ENCODE measurements at regions not wholly inside any gene's neighbourhood (a gene's known extent, or its start where the extent isn't known, plus 50 kb on each side); places are given as distances from the start of the nearest gene placed in this dataset.
A peak's percentile ranks its signal among the peaks of the same experiment; 100 is the strongest.
"Not testable (repeated sequence)": the region's sequence is repeated elsewhere in the genome, so short reads cannot be mapped to it uniquely, and the experiment has no call there.

DNA sequence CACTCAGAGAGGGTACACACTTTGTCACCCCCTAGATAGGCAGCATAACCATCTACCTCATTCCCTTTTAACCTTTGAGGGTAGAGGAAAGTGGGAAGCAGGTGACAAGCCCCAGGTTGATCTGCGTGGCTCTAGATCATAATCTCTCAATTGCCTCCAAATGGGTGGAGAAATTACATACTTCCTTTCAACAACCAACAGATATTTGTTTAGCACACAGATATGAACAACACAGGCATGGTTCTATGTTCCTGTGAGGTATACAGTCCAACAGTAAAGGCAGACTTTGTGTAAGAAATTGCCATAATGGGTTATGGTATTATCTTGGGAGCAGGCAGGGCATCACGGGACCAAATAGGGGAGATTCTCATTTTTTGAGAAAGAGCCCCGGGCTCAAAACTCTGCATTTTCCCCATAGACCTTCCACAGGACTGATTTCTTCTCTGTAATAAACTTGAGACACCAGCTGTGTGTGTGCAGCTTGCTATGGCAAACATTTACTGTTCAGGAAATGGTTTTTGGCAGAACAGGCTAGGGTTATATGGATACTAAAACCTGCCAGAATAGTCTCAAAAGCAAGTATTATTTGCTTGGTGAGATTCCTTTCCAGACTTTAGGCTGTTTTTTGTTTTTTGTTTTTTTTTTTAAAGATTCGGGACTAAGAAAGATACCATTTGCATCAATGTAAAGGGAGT, 126.2 kb downstream of the CD164 start:
- Histone ChIP-seq H3K4me3 (peak overlapping the region; percentile 8; the same call in 1 of the 2 replicates), H3K27ac (peak overlapping the region; percentile 45), H3K9ac (ENCODE audit: insufficient read length) (no peak overlapping the region), H3K9me3 (ENCODE audit: low read depth, low read length) (no peaks in the 10 kb centered on the region), H3K36me3 (ENCODE audit: insufficient read depth, low read length) (no peaks in the 10 kb centered on the region)
- no peak for DNase-seq (ENCODE audit: low read depth, low spot score)
- TF ChIP-seq EZH2 (IDR thresholded peaks at IDR 0.05) (no peak), FOXP2 (optimal IDR thresholded peaks at IDR 0.05; ENCODE audit: control extremely low read depth, extremely low read length, insufficient read depth) (no peak), POLR2AphosphoS5 (IDR thresholded peaks at IDR 0.05; ENCODE audit: borderline replicate concordance, low read depth, low read length) (no peak)

DNA sequence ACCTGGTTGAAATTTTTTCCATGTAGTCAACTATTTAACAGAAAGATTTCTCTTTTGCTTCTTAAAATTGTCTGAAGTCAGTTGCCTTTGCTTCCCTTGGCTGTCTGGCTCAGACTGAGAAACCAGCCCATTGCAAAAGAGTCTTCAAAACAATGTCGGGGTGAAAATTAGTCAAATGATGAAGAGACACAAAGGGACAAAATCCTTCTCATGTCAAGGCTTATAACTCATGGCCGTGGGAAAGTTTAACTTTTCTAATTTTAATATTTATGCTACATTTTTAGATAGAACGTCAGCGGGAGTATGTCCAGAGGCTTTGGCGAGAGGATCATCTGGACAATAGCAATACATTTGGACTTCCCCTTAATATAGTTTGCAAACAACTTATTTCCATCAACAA, 127.2 kb downstream of the CD164 start:
- DNase-seq (ENCODE audit: low read depth, low spot score) = no peak
- no peak overlapping the region for H3K4me3 ChIP-seq
- no peaks in the 10 kb centered on the region for H3K36me3 ChIP-seq (ENCODE audit: insufficient read depth, low read length)
- no peak for TF ChIP-seq POLR2AphosphoS5 (IDR thresholded peaks at IDR 0.05; ENCODE audit: borderline replicate concordance, low read depth, low read length)
- TF ChIP-seq EZH2 (IDR thresholded peaks at IDR 0.05) = no peak
- no peak for TF ChIP-seq FOXP2 (optimal IDR thresholded peaks at IDR 0.05; ENCODE audit: control extremely low read depth, extremely low read length, insufficient read depth)
- H3K9ac ChIP-seq (ENCODE audit: insufficient read length) = no peak overlapping the region
- no peak overlapping the region for H3K27ac ChIP-seq
- H3K9me3 ChIP-seq (ENCODE audit: low read depth, low read length) = no peaks in the 10 kb centered on the region

DNA sequence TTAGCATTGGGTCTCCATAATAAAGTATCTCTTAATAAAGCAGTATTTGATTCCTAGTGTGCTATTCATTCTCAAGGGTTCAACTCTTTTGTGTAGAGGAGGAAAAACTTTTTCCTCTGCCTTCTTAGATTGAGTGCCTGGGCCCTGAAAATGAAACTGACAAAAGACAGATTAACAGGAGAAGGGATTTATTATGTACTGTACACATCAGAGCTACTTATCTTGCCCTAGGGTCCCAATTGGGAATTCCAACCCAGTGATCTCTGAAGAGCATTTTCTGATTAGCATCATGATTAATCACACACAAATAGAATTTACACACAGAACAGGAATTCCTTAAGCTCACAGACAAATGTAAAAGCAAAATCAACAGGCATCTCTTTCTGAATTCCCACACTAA, 128.9 kb downstream of the CD164 start:
- H3K9me3 ChIP-seq (ENCODE audit: low read depth, low read length) = no peaks in the 10 kb centered on the region
- H3K27ac ChIP-seq = no peak overlapping the region
- DNase-seq (ENCODE audit: low read depth, low spot score) = no peak
- no peak overlapping the region for H3K4me3 ChIP-seq
- H3K9ac ChIP-seq (ENCODE audit: insufficient read length) = no peak overlapping the region
- no peaks in the 10 kb centered on the region for H3K36me3 ChIP-seq (ENCODE audit: insufficient read depth, low read length)
- TF ChIP-seq FOXP2 (optimal IDR thresholded peaks at IDR 0.05; ENCODE audit: control extremely low read depth, extremely low read length, insufficient read depth) = no peak
- TF ChIP-seq EZH2 (IDR thresholded peaks at IDR 0.05) = no peak
- TF ChIP-seq POLR2AphosphoS5 (IDR thresholded peaks at IDR 0.05; ENCODE audit: borderline replicate concordance, low read depth, low read length) = no peak

DNA sequence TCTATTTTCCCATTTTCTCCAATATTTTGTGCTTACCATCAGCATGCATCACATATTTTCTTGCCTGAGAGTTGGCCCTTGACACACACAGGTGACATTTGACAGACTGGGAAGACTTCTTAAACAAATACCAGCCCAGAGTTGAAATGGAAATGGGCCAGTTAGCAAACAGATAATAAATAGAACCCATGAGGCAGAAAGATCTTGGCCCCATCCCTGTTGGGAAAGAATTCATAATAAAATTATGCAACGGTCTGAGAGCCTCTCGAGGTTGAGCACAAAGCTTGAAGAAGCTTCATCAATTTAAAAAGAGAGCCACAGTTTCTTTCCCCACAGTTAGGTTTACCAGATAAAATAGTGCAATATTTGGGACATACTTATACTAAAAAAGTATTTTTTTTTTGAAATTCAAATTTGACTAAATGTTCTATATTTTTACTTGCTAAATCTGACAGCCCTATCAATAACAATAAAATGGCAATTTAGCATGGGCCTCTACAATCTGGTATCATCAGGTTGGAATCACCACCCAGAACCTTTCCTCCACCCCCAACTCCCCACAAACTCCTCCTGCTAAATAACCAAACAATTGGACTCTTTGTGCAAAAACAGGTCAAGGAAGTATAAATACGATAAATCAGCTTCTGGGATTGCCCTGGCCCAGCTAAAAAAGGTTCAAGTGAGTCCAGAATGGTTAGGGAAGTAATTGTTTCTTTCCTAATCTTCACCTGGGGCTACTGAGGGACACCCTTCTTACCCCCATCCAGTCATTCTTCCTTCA, 129.8 kb downstream of the CD164 start:
- no peak overlapping the region for H3K4me3 ChIP-seq
- no peak for DNase-seq (ENCODE audit: low read depth, low spot score)
- H3K27ac ChIP-seq = no peak overlapping the region
- TF ChIP-seq EZH2 (IDR thresholded peaks at IDR 0.05) = no peak
- no peaks in the 10 kb centered on the region for H3K36me3 ChIP-seq (ENCODE audit: insufficient read depth, low read length)
- H3K9ac ChIP-seq (ENCODE audit: insufficient read length) = no peak overlapping the region
- no peaks in the 10 kb centered on the region for H3K9me3 ChIP-seq (ENCODE audit: low read depth, low read length)

DNA sequence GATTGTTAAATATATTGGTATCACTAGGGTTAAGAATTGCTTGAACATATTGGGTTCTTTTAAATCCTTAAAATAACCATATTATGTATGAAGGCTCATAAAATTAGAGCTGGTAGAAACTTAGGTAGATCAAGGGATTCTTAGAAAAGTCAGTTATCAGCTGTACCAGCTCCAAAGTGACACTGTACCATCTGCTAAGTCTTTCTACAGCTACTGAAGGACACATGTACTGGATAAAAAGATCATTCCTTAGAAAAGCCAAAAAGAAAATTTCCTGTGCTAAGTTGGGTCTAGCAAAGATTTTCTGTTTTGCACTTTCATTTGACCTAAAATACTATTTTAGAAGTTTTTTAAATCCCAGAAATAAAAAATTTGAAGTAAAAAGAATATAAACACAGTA, 130.4 kb downstream of the CD164 start:
- no peak overlapping the region for H3K9ac ChIP-seq (ENCODE audit: insufficient read length)
- TF ChIP-seq POLR2AphosphoS5 (IDR thresholded peaks at IDR 0.05; ENCODE audit: borderline replicate concordance, low read depth, low read length) (no peak), FOXP2 (optimal IDR thresholded peaks at IDR 0.05; ENCODE audit: control extremely low read depth, extremely low read length, insufficient read depth) (no peak), EZH2 (IDR thresholded peaks at IDR 0.05) (no peak)
- no peak overlapping the region for H3K4me3 ChIP-seq
- no peak overlapping the region for H3K27ac ChIP-seq
- H3K36me3 ChIP-seq (ENCODE audit: insufficient read depth, low read length) = no peaks in the 10 kb centered on the region
- H3K9me3 ChIP-seq (ENCODE audit: low read depth, low read length) = no peaks in the 10 kb centered on the region
- DNase-seq (ENCODE audit: low read depth, low spot score) = no peak

DNA sequence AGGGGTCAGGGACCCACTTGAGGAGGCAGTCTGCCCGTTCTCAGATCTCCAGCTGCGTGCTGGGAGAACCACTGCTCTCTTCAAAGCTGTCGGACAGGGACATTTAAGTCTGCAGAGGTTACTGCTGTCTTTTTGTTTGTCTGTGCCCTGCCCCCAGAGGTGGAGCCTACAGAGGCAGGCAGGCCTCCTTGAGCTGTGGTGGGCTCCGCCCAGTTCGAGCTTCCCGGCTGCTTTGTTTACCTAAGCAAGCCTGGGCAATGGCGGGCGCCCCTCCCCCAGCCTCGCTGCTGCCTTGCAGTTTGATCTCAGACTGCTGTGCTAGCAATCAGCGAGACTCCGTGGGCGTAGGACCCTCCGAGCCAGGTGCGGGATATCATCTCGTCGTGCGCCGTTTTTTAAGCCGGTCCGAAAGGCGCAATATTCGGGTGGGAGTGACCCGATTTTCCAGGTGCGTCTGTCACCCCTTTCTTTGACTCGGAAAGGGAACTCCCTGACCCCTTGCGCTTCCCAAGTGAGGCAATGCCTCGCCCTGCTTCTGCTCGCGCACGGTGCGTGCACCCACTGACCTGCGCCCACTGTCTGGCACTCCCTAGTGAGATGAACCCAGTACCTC, 131.6 kb downstream of the CD164 start:
- not testable (repeated sequence) for H3K36me3 ChIP-seq (ENCODE audit: insufficient read depth, low read length); DNase-seq (ENCODE audit: low read depth, low spot score); H3K9ac ChIP-seq (ENCODE audit: insufficient read length); H3K4me3 ChIP-seq; H3K9me3 ChIP-seq (ENCODE audit: low read depth, low read length); H3K27ac ChIP-seq

DNA sequence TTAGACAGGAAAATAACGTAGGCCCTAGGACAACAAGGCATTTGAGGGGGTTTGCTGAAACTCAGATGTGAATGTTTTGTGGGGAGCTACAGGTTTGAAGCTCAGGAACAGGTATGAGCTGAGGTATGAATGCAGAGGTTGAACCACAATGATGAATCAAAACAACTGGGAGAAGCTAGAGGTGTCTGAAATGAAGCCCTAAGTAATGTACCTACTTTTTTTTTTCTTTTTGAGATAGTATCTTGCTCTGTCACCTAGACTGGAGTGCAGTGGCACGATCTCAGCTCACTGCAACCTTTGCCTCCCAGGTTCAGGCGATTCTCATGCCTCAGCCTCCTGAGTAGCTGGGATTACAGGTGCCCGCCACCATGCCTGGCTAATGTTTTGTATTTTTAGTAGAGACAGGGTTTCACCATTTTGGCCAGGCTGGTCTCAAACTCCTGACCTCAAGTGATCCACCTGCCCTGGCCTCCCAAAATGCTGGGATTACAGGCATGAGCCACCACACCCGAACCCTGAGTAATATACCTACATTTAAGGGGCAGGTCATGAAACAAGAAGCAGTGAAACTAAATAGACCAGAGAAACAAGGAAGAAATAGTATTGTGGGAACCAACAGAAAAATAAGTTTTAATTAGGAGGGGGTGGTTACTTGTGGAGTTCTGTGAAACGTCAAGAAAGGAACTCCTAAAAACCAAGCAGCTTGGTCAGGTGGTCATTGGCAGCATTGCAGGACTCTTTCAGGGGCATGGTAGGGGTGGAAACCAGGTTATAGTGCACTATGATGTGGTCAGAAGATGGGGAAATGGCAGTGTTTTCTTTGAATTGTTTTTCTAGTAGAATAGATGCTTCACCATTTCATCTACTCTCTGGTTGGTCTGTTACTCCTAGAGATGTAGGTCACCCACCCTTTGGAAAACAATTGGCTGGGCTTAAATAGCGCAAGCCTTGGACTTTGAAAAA, 138.1 kb downstream of the CD164 start:
- DNase-seq (ENCODE audit: low read depth, low spot score) = no peak
- H3K27ac ChIP-seq = no peak overlapping the region
- TF ChIP-seq FOXP2 (optimal IDR thresholded peaks at IDR 0.05; ENCODE audit: control extremely low read depth, extremely low read length, insufficient read depth) (no peak), EZH2 (IDR thresholded peaks at IDR 0.05) (no peak), POLR2AphosphoS5 (IDR thresholded peaks at IDR 0.05; ENCODE audit: borderline replicate concordance, low read depth, low read length) (no peak)
- no peak overlapping the region for H3K4me3 ChIP-seq
- H3K36me3 ChIP-seq (ENCODE audit: insufficient read depth, low read length) = no peaks in the 10 kb centered on the region
- no peak overlapping the region for H3K9ac ChIP-seq (ENCODE audit: insufficient read length)
- H3K9me3 ChIP-seq (ENCODE audit: low read depth, low read length) = no peaks in the 10 kb centered on the region

DNA sequence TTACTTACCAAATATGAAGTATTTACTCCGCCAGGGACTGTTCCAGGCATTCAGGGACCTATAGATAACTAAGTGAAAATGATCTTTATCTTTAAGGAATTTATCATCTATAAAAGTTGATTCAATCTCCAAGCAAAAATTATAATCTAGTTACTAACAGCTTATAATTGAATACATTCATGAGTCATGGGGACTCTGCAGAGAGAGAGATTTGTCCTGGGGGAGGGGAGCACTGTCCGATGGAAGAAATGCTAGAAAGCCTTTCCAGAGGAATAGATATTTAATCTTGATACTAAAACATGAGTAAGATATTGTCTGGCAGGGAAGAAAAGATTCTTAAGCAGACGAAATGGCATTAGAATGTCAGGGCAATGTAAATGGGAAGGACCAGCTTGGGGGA, 139.3 kb downstream of the CD164 start:
- Histone ChIP-seq H3K9ac (ENCODE audit: insufficient read length) (no peak overlapping the region), H3K27ac (no peak overlapping the region), H3K36me3 (ENCODE audit: insufficient read depth, low read length) (no peaks in the 10 kb centered on the region), H3K9me3 (ENCODE audit: low read depth, low read length) (no peaks in the 10 kb centered on the region), H3K4me3 (no peak overlapping the region)
- TF ChIP-seq EZH2 (IDR thresholded peaks at IDR 0.05) = no peak
- no peak for TF ChIP-seq POLR2AphosphoS5 (IDR thresholded peaks at IDR 0.05; ENCODE audit: borderline replicate concordance, low read depth, low read length)
- no peak for TF ChIP-seq FOXP2 (optimal IDR thresholded peaks at IDR 0.05; ENCODE audit: control extremely low read depth, extremely low read length, insufficient read depth)
- DNase-seq (ENCODE audit: low read depth, low spot score) = no peak

All from SK-N-MC (cell line).